ENCODE measurements at regions not wholly inside any gene's neighbourhood (a gene's known extent, or its start where the extent isn't known, plus 50 kb on each side); places are given as distances from the start of the nearest gene placed in this dataset.

DNA sequence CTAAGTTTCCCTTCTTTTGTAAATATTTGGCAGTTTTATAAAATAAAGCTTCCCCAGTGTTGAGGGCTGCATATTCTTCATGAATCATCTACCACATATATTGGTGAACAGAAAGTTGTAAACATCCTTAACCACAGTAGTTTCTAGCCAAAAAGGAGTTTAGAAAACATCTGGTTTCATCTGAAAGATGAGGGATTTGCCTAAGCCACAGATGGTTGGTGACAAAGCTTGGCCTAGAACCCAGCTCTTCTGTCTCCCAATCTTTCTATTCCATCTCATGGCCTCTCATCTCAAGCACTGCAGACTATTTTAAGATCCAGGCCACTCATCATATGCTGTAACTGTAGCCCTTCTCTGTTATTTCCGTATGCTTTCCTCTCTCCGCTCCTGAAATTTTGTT, 232.3 kb upstream of the TRPM3 start:
- H3K9me3 ChIP-seq (ENCODE audit: control insufficient read depth, low read length), result no peaks in the 10 kb centered on the region
- H3K36me3 ChIP-seq (ENCODE audit: control insufficient read depth, insufficient read depth, low read length), result no peaks in the 10 kb centered on the region
- no peak overlapping the region for H3K4me3 ChIP-seq (ENCODE audit: insufficient read depth, low read depth, low read length)
- no peaks in the 10 kb centered on the region for H3K27me3 ChIP-seq (ENCODE audit: control insufficient read depth, insufficient read depth, low read length, poor library complexity, severe bottlenecking)
- H3K4me1 ChIP-seq (ENCODE audit: control insufficient read depth, insufficient read depth, low read length), result no peaks in the 10 kb centered on the region
- H3K27ac ChIP-seq (ENCODE audit: insufficient read depth, low read depth, low read length, poor library complexity, severe bottlenecking), result no peak overlapping the region
- 97 to 100% methylated on average over 2 of the region's 2 CpGs for WGBS, 2 experiments

- Histone ChIP-seq H3K4me3 (ENCODE audit: insufficient read depth, low read depth, low read length) (no peak overlapping the region), H3K27me3 (ENCODE audit: control insufficient read depth, insufficient read depth, low read length, poor library complexity, severe bottlenecking) (no peaks in the 10 kb centered on the region), H3K36me3 (ENCODE audit: control insufficient read depth, insufficient read depth, low read length) (no peaks in the 10 kb centered on the region), H3K9me3 (ENCODE audit: control insufficient read depth, low read length) (no peaks in the 10 kb centered on the region), H3K4me1 (ENCODE audit: control insufficient read depth, insufficient read depth, low read length) (no peaks in the 10 kb centered on the region), H3K27ac (ENCODE audit: insufficient read depth, low read depth, low read length, poor library complexity, severe bottlenecking) (no peak overlapping the region)
- WGBS, 2 experiments, result 84% methylated on average over 5 of the region's 5 CpGs
Observed at GRCh38 chr9:71352837-71353236, 231.4 kb upstream of the TRPM3 start.

GRCh38 chr9:71349218-71349617, 227.8 kb upstream of the TRPM3 start:
- Histone ChIP-seq H3K36me3 (ENCODE audit: control insufficient read depth, insufficient read depth, low read length) (no peaks in the 10 kb centered on the region), H3K9me3 (ENCODE audit: control insufficient read depth, low read length) (no peaks in the 10 kb centered on the region), H3K4me1 (ENCODE audit: control insufficient read depth, insufficient read depth, low read length) (no peaks in the 10 kb centered on the region), H3K27ac (ENCODE audit: insufficient read depth, low read depth, low read length, poor library complexity, severe bottlenecking) (no peak overlapping the region), H3K4me3 (ENCODE audit: insufficient read depth, low read depth, low read length) (no peak overlapping the region), H3K27me3 (ENCODE audit: control insufficient read depth, insufficient read depth, low read length, poor library complexity, severe bottlenecking) (no peaks in the 10 kb centered on the region)
- 80 to 100% methylated on average over 3 to 4 of the region's 4 CpGs for WGBS, 2 experiments

- H3K9me3 ChIP-seq (ENCODE audit: control insufficient read depth, low read length), result no peaks in the 10 kb centered on the region
- H3K27ac ChIP-seq (ENCODE audit: insufficient read depth, low read depth, low read length, poor library complexity, severe bottlenecking), result no peak overlapping the region
- H3K36me3 ChIP-seq (ENCODE audit: control insufficient read depth, insufficient read depth, low read length), result no peaks in the 10 kb centered on the region
- H3K27me3 ChIP-seq (ENCODE audit: control insufficient read depth, insufficient read depth, low read length, poor library complexity, severe bottlenecking), result no peaks in the 10 kb centered on the region
- H3K4me1 ChIP-seq (ENCODE audit: control insufficient read depth, insufficient read depth, low read length), result no peaks in the 10 kb centered on the region
- no peak overlapping the region for H3K4me3 ChIP-seq (ENCODE audit: insufficient read depth, low read depth, low read length)
- WGBS, 2 experiments, result 82 to 89% methylated on average over 3 of the region's 3 CpGs
Observed at GRCh38 chr9:71333321-71333720, 211.9 kb upstream of the TRPM3 start.

- WGBS, 2 experiments, result 70 to 85% methylated on average over 1 to 2 of the region's 2 CpGs
Observed at GRCh38 chr9:71331603-71332002, 210.2 kb upstream of the TRPM3 start.

GRCh38 chr9:71329873-71330272, 208.5 kb upstream of the TRPM3 start:
- Histone ChIP-seq H3K27ac (ENCODE audit: insufficient read depth, low read depth, low read length, poor library complexity, severe bottlenecking) (no peak overlapping the region), H3K27me3 (ENCODE audit: control insufficient read depth, insufficient read depth, low read length, poor library complexity, severe bottlenecking) (no peaks in the 10 kb centered on the region), H3K9me3 (ENCODE audit: control insufficient read depth, low read length) (no peaks in the 10 kb centered on the region), H3K4me3 (ENCODE audit: insufficient read depth, low read depth, low read length) (no peak overlapping the region), H3K4me1 (ENCODE audit: control insufficient read depth, insufficient read depth, low read length) (no peaks in the 10 kb centered on the region), H3K36me3 (ENCODE audit: control insufficient read depth, insufficient read depth, low read length) (no peaks in the 10 kb centered on the region)
- 94 to 95% methylated on average over 3 of the region's 3 CpGs for WGBS, 2 experiments

More at GRCh38 chr9:71331603-71332002, 210.2 kb upstream of the TRPM3 start:
- Histone ChIP-seq H3K27ac (ENCODE audit: insufficient read depth, low read depth, low read length, poor library complexity, severe bottlenecking) (no peak overlapping the region), H3K36me3 (ENCODE audit: control insufficient read depth, insufficient read depth, low read length) (no peaks in the 10 kb centered on the region), H3K4me1 (ENCODE audit: control insufficient read depth, insufficient read depth, low read length) (no peaks in the 10 kb centered on the region), H3K9me3 (ENCODE audit: control insufficient read depth, low read length) (no peaks in the 10 kb centered on the region), H3K4me3 (ENCODE audit: insufficient read depth, low read depth, low read length) (no peak overlapping the region), H3K27me3 (ENCODE audit: control insufficient read depth, insufficient read depth, low read length, poor library complexity, severe bottlenecking) (no peaks in the 10 kb centered on the region)

DNA sequence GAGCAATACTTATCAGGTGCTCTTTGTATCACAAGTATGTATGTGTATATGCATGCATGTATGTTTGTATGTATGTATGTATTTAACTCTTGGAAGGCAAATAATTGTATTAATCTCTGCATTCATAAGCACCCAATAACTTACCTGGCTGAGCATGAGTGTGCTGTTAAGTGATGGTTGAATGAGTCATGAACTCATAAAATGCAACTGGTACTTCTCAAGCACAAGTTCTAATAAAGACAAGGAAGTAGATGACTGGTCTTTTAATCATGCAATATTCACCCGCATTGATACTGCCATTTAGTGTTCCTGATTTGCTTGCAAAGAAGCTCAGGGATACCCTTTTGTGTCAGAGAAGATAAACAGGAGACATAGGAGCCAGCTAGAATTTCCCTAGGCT, 204.9 kb upstream of the TRPM3 start:
- no peaks in the 10 kb centered on the region for H3K9me3 ChIP-seq (ENCODE audit: control insufficient read depth, low read length)
- H3K4me1 ChIP-seq (ENCODE audit: control insufficient read depth, insufficient read depth, low read length), result no peaks in the 10 kb centered on the region
- no peaks in the 10 kb centered on the region for H3K36me3 ChIP-seq (ENCODE audit: control insufficient read depth, insufficient read depth, low read length)
- H3K4me3 ChIP-seq (ENCODE audit: insufficient read depth, low read depth, low read length), result no peak overlapping the region
- H3K27ac ChIP-seq (ENCODE audit: insufficient read depth, low read depth, low read length, poor library complexity, severe bottlenecking), result no peak overlapping the region
- 84 to 100% methylated on average over 1 of the region's 1 CpG for WGBS, 2 experiments
- no peaks in the 10 kb centered on the region for H3K27me3 ChIP-seq (ENCODE audit: control insufficient read depth, insufficient read depth, low read length, poor library complexity, severe bottlenecking)

- Histone ChIP-seq H3K27me3 (ENCODE audit: control insufficient read depth, insufficient read depth, low read length, poor library complexity, severe bottlenecking) (no peaks in the 10 kb centered on the region), H3K27ac (ENCODE audit: insufficient read depth, low read depth, low read length, poor library complexity, severe bottlenecking) (no peak overlapping the region), H3K4me3 (ENCODE audit: insufficient read depth, low read depth, low read length) (no peak overlapping the region), H3K36me3 (ENCODE audit: control insufficient read depth, insufficient read depth, low read length) (no peaks in the 10 kb centered on the region), H3K4me1 (ENCODE audit: control insufficient read depth, insufficient read depth, low read length) (no peaks in the 10 kb centered on the region), H3K9me3 (ENCODE audit: control insufficient read depth, low read length) (no peaks in the 10 kb centered on the region)
- 96 to 98% methylated on average over 3 of the region's 3 CpGs for WGBS, 2 experiments
Observed at GRCh38 chr9:71323357-71323756, 201.9 kb upstream of the TRPM3 start.

DNA sequence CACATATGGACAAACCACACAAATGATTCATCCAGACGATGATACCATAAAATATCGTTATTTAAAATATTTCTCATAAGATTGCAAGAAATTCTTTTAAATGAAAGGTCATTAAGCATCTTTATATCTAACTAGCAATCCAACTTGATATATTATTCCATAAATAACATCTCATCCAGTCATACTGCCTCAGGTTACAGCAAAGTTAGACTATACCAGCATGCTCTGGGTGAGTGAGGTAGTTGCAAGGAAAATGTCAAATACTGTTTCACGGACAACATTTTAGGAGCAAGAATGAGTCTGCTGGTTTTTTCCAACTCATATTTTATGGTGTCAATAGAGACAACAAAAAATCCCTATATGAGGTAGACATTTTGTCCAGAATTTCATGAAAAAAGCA, 200.9 kb upstream of the TRPM3 start:
- H3K36me3 ChIP-seq (ENCODE audit: control insufficient read depth, insufficient read depth, low read length), result no peaks in the 10 kb centered on the region
- no peaks in the 10 kb centered on the region for H3K27me3 ChIP-seq (ENCODE audit: control insufficient read depth, insufficient read depth, low read length, poor library complexity, severe bottlenecking)
- H3K27ac ChIP-seq (ENCODE audit: insufficient read depth, low read depth, low read length, poor library complexity, severe bottlenecking), result no peak overlapping the region
- H3K9me3 ChIP-seq (ENCODE audit: control insufficient read depth, low read length), result no peaks in the 10 kb centered on the region
- no peak overlapping the region for H3K4me3 ChIP-seq (ENCODE audit: insufficient read depth, low read depth, low read length)
- WGBS, 2 experiments, result 100% methylated on average over 1 to 3 of the region's 3 CpGs
- no peaks in the 10 kb centered on the region for H3K4me1 ChIP-seq (ENCODE audit: control insufficient read depth, insufficient read depth, low read length)

DNA sequence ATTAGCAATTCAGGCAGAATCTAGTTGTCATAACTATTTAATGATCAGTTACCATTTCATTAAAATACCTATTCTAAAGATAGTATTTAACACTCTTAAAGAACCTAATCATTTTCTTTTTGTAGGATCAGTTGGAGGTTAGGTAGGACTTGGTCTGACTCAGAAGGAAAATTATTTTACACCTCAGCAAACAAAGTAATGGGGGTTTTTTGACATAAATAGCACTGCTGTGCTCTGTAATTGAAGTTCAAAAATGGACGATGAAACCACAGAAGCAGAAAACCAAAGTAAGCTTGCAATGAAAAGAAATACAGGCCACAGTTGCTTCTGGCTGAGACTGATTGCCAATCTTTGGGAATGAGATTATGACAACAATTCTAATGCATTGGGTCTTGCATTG, 187.0 kb upstream of the TRPM3 start:
- WGBS, 2 experiments, result 88 to 95% methylated on average over 1 of the region's 1 CpG
- Histone ChIP-seq H3K4me3 (ENCODE audit: insufficient read depth, low read depth, low read length) (no peak overlapping the region), H3K9me3 (ENCODE audit: control insufficient read depth, low read length) (no peaks in the 10 kb centered on the region)

DNA sequence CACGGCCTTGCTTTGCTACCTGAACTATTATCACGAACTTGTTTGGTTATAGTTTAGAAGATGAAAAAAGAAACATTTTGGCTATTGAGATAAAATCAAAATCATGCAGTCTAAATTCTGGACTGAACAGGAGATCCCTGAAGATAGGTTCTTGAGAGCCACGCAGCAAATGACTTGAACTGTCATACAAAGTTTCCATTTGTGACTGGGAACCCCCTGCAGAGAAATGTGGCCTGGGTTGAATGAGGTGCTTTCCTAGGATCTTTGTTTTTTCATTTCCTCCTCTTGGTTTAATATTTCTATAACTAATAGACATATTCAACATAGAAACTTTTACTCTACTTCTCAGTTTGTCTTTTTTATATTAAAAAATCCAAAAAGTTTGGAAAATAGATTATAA, 184.7 kb upstream of the TRPM3 start:
- WGBS, 2 experiments, result 95 to 96% methylated on average over 3 of the region's 3 CpGs
- H3K36me3 ChIP-seq (ENCODE audit: control insufficient read depth, insufficient read depth, low read length), result no peaks in the 10 kb centered on the region

More for the DNA sequence above, 187.0 kb upstream of the TRPM3 start:
- Histone ChIP-seq H3K36me3 (ENCODE audit: control insufficient read depth, insufficient read depth, low read length) (no peaks in the 10 kb centered on the region), H3K27ac (ENCODE audit: insufficient read depth, low read depth, low read length, poor library complexity, severe bottlenecking) (no peak overlapping the region), H3K4me1 (ENCODE audit: control insufficient read depth, insufficient read depth, low read length) (no peaks in the 10 kb centered on the region), H3K27me3 (ENCODE audit: control insufficient read depth, insufficient read depth, low read length, poor library complexity, severe bottlenecking) (no peaks in the 10 kb centered on the region)

More for the DNA sequence above, 184.7 kb upstream of the TRPM3 start:
- Histone ChIP-seq H3K27ac (ENCODE audit: insufficient read depth, low read depth, low read length, poor library complexity, severe bottlenecking) (no peak overlapping the region), H3K9me3 (ENCODE audit: control insufficient read depth, low read length) (no peaks in the 10 kb centered on the region), H3K4me1 (ENCODE audit: control insufficient read depth, insufficient read depth, low read length) (no peaks in the 10 kb centered on the region), H3K4me3 (ENCODE audit: insufficient read depth, low read depth, low read length) (no peak overlapping the region), H3K27me3 (ENCODE audit: control insufficient read depth, insufficient read depth, low read length, poor library complexity, severe bottlenecking) (no peaks in the 10 kb centered on the region)

Data from ectodermal cell (in vitro differentiated cells).